Testis (tissue), 2 donors: ENCODE measurements at regions not wholly inside any gene's neighbourhood (a gene's known extent, or its start where the extent isn't known, plus 50 kb on each side); places are given as distances from the start of the nearest gene placed in this dataset.

ENCODE experiments used
- POLR2A ChIP-seq: fragments of 450-650 bp; IDR thresholded peaks from one replicate; pipeline ENCODE4 v1.6.1; 2017; ENCODE audit warnings: antibody characterized with exemption, mild to moderate bottlenecking, moderate library complexity
- TF ChIP-seq, protein P1 (sequence below), 3 experiments: fragments of 450-650 bp in 2 of 3; fragments of 200-600 bp in 1 of 3; sonication (generic) in 1 of 3; IDR thresholded peaks; one replicate each; pipeline ENCODE4 v1.5.1; 2016 to 2019; ENCODE audit warnings: antibody characterized with exemption in 3 of 3, mild to moderate bottlenecking in 2 of 3, moderate library complexity in 1 of 3

DNA sequence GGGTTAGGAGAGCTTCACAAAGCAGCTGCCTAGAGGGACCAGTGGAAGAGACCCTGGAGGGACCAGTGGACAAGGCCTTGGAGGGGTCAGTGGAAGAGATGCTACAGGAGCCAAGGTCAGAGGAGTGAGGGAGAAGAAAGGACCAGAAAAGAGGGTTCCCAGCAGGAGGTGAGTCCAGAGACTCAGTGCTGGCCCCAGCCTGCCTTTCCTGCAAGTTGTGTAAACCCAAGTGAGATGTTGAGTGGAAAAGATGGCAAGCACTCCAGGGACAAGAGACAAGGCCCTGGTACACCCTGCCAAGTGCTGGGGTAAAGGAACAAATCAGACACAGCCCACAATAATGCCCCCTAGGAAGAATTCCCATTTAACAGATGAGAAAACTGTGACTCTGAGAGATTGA, 94.4 kb downstream of the TTC32 start:
- no peak for TF ChIP-seq POLR2A
- TF ChIP-seq, protein P1, sequence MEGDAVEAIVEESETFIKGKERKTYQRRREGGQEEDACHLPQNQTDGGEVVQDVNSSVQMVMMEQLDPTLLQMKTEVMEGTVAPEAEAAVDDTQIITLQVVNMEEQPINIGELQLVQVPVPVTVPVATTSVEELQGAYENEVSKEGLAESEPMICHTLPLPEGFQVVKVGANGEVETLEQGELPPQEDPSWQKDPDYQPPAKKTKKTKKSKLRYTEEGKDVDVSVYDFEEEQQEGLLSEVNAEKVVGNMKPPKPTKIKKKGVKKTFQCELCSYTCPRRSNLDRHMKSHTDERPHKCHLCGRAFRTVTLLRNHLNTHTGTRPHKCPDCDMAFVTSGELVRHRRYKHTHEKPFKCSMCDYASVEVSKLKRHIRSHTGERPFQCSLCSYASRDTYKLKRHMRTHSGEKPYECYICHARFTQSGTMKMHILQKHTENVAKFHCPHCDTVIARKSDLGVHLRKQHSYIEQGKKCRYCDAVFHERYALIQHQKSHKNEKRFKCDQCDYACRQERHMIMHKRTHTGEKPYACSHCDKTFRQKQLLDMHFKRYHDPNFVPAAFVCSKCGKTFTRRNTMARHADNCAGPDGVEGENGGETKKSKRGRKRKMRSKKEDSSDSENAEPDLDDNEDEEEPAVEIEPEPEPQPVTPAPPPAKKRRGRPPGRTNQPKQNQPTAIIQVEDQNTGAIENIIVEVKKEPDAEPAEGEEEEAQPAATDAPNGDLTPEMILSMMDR (IDR thresholded peaks at IDR 0.05), result no peak
